ENCODE measurements at regions not wholly inside any gene's neighbourhood (a gene's known extent, or its start where the extent isn't known, plus 50 kb on each side); places are given as distances from the start of the nearest gene placed in this dataset.

- Mint-ChIP-seq H3K27ac (no peak overlapping the region), H3K9me3 (peaks cover 7% of the 10 kb centered on the region), H3K27me3 (no peaks in the 10 kb centered on the region), H3K36me3 (ENCODE audit: low read depth) (no peaks in the 10 kb centered on the region), H3K4me1 (ENCODE audit: low read depth) (no peaks in the 10 kb centered on the region), H3K4me3 (no peak overlapping the region)
- TF ChIP-seq, protein P1, sequence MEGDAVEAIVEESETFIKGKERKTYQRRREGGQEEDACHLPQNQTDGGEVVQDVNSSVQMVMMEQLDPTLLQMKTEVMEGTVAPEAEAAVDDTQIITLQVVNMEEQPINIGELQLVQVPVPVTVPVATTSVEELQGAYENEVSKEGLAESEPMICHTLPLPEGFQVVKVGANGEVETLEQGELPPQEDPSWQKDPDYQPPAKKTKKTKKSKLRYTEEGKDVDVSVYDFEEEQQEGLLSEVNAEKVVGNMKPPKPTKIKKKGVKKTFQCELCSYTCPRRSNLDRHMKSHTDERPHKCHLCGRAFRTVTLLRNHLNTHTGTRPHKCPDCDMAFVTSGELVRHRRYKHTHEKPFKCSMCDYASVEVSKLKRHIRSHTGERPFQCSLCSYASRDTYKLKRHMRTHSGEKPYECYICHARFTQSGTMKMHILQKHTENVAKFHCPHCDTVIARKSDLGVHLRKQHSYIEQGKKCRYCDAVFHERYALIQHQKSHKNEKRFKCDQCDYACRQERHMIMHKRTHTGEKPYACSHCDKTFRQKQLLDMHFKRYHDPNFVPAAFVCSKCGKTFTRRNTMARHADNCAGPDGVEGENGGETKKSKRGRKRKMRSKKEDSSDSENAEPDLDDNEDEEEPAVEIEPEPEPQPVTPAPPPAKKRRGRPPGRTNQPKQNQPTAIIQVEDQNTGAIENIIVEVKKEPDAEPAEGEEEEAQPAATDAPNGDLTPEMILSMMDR (IDR thresholded peaks at IDR 0.05) = no peak
- ChIA-PET CTCF (no interaction called here), POLR2A (no interaction called here)
- ATAC-seq (no peak), DNase-seq (no peak)
- intact Hi-C loops (cut with micrococcal nuclease) = no loop called here
Observed at GRCh38 chr12:60967128-60967527, 1293.1 kb upstream of the USP15 start.

GRCh38 chr12:60977966-60978365, 1282.2 kb upstream of the USP15 start:
- DNase-seq = no peak
- Mint-ChIP-seq H3K36me3 (ENCODE audit: low read depth) (no peaks in the 10 kb centered on the region), H3K4me1 (ENCODE audit: low read depth) (no peaks in the 10 kb centered on the region), H3K27ac (no peak overlapping the region), H3K9me3 (peaks cover 7% of the 10 kb centered on the region), H3K4me3 (no peak overlapping the region), H3K27me3 (no peaks in the 10 kb centered on the region)
- intact Hi-C loops (cut with micrococcal nuclease) = no loop called here
- ATAC-seq = no peak
- CTCF ChIA-PET = no interaction called here
- POLR2A ChIA-PET = no interaction called here
- TF ChIP-seq, protein P1 (IDR thresholded peaks at IDR 0.05) = no peak

GRCh38 chr12:60980558-60980957, 1279.6 kb upstream of the USP15 start:
- Mint-ChIP-seq H3K9me3 (peaks cover 8% of the 10 kb centered on the region), H3K27me3 (no peaks in the 10 kb centered on the region), H3K36me3 (ENCODE audit: low read depth) (no peaks in the 10 kb centered on the region), H3K4me1 (ENCODE audit: low read depth) (no peaks in the 10 kb centered on the region), H3K27ac (no peak overlapping the region), H3K4me3 (no peak overlapping the region)
- DNase-seq (no peak), ATAC-seq (no peak)
- intact Hi-C loops (cut with micrococcal nuclease) = no loop called here
- ChIA-PET CTCF (no interaction called here), POLR2A (no interaction called here)
- TF ChIP-seq, protein P1 (IDR thresholded peaks at IDR 0.05) = no peak

DNA sequence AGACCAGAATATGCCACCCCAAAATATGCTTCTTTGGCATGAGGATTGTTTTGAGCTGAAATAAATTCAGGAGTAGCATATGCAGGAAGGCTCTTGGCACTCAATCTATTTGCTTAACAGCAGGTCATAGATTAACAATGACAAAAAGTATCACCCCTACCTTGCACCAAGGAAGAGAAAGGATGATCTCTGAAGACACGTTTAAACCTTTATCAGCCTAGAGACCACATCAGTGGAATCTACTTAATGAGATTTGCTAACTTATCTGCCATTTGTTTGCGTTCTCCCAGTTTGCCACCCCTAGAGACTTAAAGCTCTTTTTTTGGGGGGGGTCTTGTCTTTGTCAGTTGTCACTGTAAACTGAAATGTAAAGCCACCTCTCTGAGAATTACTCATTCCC, 1278.7 kb upstream of the USP15 start:
- Mint-ChIP-seq H3K4me3 (no peak overlapping the region), H3K27ac (no peak overlapping the region), H3K9me3 (peaks cover 10% of the 10 kb centered on the region), H3K27me3 (no peaks in the 10 kb centered on the region), H3K36me3 (ENCODE audit: low read depth) (no peaks in the 10 kb centered on the region), H3K4me1 (ENCODE audit: low read depth) (no peaks in the 10 kb centered on the region)
- DNase-seq (no peak), ATAC-seq (no peak)
- TF ChIP-seq, protein P1 (IDR thresholded peaks at IDR 0.05) = no peak
- CTCF ChIA-PET = no interaction called here
- intact Hi-C loops (cut with micrococcal nuclease) = no loop called here
- POLR2A ChIA-PET = no interaction called here

DNA sequence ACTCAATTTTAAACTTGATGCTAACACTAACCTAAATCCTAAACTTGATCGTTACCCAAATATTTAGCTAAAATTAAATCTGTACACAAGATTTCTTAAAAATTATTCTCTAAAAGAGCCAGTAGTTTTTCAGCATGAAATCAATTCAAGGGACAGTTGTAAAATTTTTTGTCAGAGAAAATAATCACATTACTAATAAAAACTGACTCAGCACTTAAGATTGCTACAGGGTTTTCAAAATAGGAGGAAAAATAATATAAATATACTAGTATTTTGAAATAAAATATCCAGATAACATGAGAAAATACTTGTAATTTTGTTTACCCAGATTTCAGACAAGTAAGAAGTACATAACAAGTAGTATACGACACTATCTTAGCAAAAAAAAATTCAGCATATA, 1268.1 kb upstream of the USP15 start:
- H3K4me3 Mint-ChIP-seq = no peak overlapping the region
- H3K9me3 Mint-ChIP-seq = peaks cover 5% of the 10 kb centered on the region
- CTCF ChIA-PET = no interaction called here
- TF ChIP-seq, protein P1 (IDR thresholded peaks at IDR 0.05) = no peak
- intact Hi-C loops (cut with micrococcal nuclease) = no loop called here
- no peaks in the 10 kb centered on the region for H3K27me3 Mint-ChIP-seq
- ATAC-seq = no peak
- no peak overlapping the region for H3K27ac Mint-ChIP-seq
- no peaks in the 10 kb centered on the region for H3K36me3 Mint-ChIP-seq (ENCODE audit: low read depth)
- no peak for DNase-seq
- no peaks in the 10 kb centered on the region for H3K4me1 Mint-ChIP-seq (ENCODE audit: low read depth)
- POLR2A ChIA-PET = no interaction called here
